ENCODE measurements at regions not wholly inside any gene's neighbourhood (a gene's known extent, or its start where the extent isn't known, plus 50 kb on each side); places are given as distances from the start of the nearest gene placed in this dataset.

- TF ChIP-seq CTCF (IDR thresholded peaks at IDR 0.05; ENCODE audit: control extremely low read depth, extremely low read depth, low read depth, missing control alignments), result no peak
- DNase-seq (ENCODE audit: extremely low spot score), result peak; percentile 10
- ChIA-PET CTCF (interaction anchor here (1.5 to 2.5 kb wide), 3 partner anchors 10 to 56 kb away, joined by 5 to 9 read pairs (median 6); no protein-coding TSS in a partner anchor), POLR2A (interaction anchor here (0.7 kb wide), 1 partner anchor 37 kb away, joined by 3 read pairs; no protein-coding TSS in a partner anchor)
Measured at GRCh38 chr15:31268108-31268501, 58.5 kb upstream of the KLF13 start.

GRCh38 chr15:31268911-31269784 lies 57.5 kb upstream of the KLF13 start:
- CTCF ChIA-PET, result interaction anchor here (0.8 to 1.7 kb wide), 6 partner anchors 9 to 55 kb away, joined by 3 to 6 read pairs (median 3); no protein-coding TSS in a partner anchor
- TF ChIP-seq CTCF (IDR thresholded peaks at IDR 0.05; ENCODE audit: control extremely low read depth, extremely low read depth, low read depth, missing control alignments), result no peak
- no peak for DNase-seq (ENCODE audit: extremely low spot score)
- POLR2A ChIA-PET, result no interaction called here

- TF ChIP-seq CTCF (IDR thresholded peaks at IDR 0.05; ENCODE audit: control extremely low read depth, extremely low read depth, low read depth, missing control alignments), result no peak
- no peak for DNase-seq (ENCODE audit: extremely low spot score)
- CTCF ChIA-PET, result interaction anchor here (0.8 to 1.6 kb wide), 5 partner anchors 10 to 41 kb away, joined by 3 to 5 read pairs (median 3); no protein-coding TSS in a partner anchor
- POLR2A ChIA-PET, result no interaction called here
Measured at GRCh38 chr15:31269816-31270575, 56.6 kb upstream of the KLF13 start.

GRCh38 chr15:31270767-31271166 lies 55.9 kb upstream of the KLF13 start:
- peak; percentile 17 for DNase-seq (ENCODE audit: extremely low spot score)
- POLR2A ChIA-PET, result interaction anchor here (0.5 kb wide), 1 partner anchor 177 kb away, joined by 3 read pairs; no protein-coding TSS in a partner anchor
- no peak for TF ChIP-seq CTCF (IDR thresholded peaks at IDR 0.05; ENCODE audit: control extremely low read depth, extremely low read depth, low read depth, missing control alignments)
- CTCF ChIA-PET, result interaction anchor here (1.1 to 4.5 kb wide), 4 partner anchors 9 to 56 kb away, joined by 3 to 16 read pairs (median 4); no protein-coding TSS in a partner anchor

- CTCF ChIA-PET, result interaction anchor here (1.2 to 4.5 kb wide), 3 partner anchors 9 to 57 kb away, joined by 3 to 16 read pairs (median 5); no protein-coding TSS in a partner anchor
- TF ChIP-seq CTCF (IDR thresholded peaks at IDR 0.05; ENCODE audit: control extremely low read depth, extremely low read depth, low read depth, missing control alignments), result no peak
- DNase-seq (ENCODE audit: extremely low spot score), result no peak
- POLR2A ChIA-PET, result interaction anchor here (0.5 kb wide), 1 partner anchor 176 kb away, joined by 3 read pairs; no protein-coding TSS in a partner anchor
Measured at GRCh38 chr15:31271224-31271635, 55.4 kb upstream of the KLF13 start.
